Activated T-cell treated with anti-CD3 and anti-CD28 coated beads for 48 hours (primary cell): ENCODE measurements at regions not wholly inside any gene's neighbourhood (a gene's known extent, or its start where the extent isn't known, plus 50 kb on each side); places are given as distances from the start of the nearest gene placed in this dataset.
"Not testable (repeated sequence)": the region's sequence is repeated elsewhere in the genome, so short reads cannot be mapped to it uniquely, and the experiment has no call there.

Source experiments
- DNase-seq: peaks from one replicate; pipeline ENCODE4 v3.0.0-alpha.2; 2020; ENCODE audit warnings: low read depth

DNA sequence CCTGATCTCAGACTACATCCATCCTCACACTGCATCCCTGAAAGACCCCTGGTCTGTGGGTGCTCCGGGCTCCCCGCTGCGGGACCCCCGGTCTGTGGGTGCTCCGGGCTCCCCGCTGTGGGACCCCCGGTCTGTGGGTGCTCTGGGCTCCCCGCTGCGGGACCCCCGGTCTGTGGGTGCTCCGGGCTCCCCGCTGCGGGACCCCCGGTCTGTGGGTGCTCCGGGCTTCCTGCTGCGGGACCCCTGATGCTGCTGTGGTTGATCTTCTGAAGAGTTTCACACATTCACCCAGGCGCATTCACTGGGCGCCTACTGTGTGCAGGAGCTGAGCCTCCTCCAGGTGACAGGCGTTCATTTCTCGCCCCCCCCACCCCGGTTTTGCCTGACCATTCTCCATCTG is 162.7 kb upstream of the SALL3 start:
- DNase-seq, result no peak

DNA sequence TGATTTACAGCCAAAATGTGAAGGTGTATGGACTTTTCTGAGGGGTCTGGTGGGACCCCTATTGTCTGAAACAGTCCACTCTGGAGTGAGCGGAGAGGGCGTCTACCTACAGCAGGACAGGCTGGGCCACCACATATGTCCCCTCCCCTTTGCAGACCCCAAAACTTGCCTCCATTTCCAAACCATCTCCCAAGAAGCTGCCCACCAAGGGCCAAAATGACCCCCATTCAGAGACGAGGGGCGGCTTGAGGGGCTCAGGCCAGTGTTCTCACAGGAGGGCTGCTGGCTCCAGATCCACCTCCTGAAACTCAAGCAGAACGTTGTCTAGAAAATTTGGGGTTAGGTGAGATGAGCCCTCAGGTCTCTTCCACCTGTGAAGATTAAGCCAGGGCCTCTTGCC is 161.1 kb upstream of the SALL3 start:
- no peak for DNase-seq

DNA sequence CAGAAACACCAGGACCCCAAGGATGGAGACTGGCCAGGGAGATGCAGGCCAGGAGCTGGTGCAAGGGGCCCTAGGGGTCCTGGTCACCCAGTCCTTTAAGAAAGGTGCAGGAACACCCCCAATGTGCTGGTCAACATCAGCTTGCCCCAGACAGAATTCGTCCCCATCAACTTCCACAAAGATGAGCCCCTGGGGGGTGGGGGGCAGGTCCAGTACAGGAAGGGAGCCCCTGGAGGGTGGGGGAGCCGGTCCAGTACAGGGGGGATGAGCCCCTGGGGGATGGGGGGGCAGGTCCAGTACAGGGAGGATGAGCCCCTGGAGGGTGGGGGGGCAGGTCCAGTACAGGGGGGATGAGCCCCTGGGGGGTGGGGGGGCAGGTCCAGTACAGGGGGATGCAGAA is 160.7 kb upstream of the SALL3 start:
- DNase-seq, result no peak

DNA sequence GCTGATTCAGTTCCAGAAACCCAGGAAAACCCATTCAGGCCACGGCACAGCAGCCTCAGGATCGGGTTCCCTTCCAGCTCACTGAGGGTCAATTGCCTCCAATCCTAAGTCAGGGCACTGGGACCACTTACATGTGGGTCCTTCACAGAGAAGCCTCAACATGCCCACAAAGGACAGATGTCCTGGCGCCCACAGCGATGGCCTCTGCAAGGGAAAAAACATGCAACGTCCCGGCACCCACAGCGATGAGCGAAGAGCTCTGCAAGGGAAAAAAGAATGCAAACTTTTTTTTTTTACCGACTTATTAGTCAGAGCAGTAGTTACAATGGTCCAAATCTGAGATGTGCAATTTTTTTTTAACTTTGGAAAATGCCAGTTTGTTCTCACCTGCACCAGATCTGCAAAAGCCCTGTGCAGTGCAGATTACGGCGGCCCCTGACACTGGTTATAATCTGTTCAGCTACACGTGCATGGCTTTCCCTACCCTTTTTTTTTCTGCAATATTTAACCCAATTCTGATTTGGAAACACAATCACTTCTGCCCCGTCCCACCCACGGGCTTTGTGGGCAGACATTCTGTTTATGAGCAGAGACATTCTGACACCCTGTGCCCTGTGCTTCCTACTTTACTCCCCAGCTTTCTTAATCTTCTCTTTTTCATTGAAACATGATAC is 159.3 kb upstream of the SALL3 start:
- no peak for DNase-seq

DNA sequence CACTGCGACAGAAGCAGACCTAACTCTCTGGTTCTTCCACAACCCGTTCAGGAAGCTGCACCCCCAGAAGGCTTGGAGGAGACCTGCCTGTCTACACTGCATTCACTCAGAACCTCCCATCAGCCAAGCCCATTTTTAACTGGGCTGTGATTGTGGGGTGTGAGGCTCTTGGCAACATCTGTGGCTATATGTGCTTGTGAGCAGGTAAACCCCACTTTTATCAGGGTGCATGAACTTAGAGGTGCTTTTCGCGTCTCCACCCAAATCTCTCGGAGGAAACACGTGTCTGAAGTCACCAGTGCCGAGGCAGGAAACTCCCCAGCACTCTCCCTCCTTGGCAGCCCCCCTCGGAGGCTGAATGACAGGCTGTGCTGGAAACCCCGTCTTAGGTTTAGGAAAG is 158.2 kb upstream of the SALL3 start:
- DNase-seq, result no peak

DNA sequence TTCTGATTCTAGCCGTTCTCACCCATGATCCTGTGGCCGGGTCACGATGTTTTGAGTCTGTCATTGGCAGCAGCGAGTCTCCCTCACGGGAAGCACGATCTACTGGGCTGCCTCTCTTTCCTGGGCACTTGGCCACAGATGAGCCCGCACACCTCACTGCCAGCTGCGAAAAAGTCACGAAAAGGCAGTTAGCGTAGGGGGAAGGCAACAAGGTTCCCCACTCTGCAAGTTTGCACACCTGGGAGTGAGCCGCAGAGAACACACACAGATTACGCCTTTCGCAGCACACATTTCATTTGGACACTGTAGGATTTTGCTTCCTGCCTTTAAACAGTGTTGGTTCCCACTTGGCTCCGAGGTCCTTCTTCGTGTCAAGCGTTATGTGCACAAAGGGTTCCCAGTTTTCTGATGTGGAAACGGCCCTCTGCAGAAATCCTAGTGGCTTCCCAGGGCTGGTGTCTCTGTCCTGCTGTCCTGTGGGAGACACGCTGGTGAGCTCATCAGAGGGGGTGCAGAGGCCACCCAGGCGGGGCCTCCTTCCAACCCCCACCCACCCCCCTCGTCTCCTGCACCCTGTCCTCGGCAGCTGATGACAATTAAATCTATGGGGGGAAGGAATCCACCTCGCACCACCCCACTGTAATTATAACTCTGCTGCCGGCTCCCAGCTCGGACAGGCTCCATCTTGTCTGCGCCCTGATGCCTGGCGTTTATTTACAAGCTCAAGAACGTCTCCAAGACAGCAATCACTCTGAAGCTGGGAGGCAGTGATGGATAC is 157.3 kb upstream of the SALL3 start:
- no peak for DNase-seq

DNA sequence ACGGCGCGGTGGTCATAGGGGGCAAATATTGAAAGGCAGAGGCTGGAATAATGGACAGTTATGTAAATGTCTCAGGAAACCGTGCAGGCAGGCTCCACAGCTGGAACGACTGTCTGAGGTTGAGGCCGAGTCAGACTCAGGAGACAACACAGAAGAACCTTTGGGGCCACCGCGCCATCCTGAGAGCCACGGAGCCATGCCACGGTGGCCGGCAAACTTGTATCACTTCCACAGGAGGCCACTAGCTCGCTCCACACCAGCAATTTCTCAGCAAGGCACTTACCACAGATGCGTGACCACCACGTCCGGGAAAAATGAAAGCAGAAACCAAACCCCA is 156.7 kb upstream of the SALL3 start:
- DNase-seq, result no peak

DNA sequence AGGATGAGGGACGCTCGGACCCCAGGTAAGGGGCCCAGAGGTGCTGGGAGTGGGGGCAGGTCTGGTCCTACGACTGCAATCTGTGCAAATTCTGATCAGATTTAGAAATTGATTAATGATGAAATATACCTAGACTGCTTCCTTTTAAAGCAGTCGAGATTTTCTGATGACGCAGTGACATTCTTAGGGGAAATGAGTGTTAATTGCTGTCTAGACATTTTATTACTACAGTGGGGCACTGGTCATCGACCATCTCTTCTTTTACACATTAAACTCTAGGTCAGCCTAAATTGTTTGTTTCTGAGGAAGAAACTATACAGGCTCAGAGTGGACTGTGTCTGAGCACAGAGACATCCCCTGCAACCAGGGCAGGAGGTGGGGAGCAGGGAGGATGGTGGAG is 154.4 kb upstream of the SALL3 start:
- DNase-seq, result no peak

DNA sequence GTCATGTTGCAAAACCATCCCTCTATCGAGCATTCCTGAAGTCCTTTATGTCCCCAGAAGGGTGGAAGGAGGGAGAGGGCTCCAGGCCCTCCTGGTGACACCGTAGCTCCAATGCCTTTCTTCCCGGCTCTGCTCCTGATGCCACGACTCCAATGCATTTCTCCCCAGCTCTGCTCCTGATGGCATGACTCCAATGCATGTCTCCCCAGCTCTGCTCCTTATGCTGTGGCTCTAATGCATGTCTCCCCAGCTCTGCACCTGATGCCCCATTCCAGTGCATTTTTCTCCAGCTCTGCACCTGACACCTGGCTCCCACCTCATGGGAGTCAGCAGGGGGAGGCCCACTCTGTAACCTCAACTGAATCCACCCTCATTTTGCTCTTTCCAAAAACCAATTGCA is 153.0 kb upstream of the SALL3 start:
- DNase-seq, result no peak

DNA sequence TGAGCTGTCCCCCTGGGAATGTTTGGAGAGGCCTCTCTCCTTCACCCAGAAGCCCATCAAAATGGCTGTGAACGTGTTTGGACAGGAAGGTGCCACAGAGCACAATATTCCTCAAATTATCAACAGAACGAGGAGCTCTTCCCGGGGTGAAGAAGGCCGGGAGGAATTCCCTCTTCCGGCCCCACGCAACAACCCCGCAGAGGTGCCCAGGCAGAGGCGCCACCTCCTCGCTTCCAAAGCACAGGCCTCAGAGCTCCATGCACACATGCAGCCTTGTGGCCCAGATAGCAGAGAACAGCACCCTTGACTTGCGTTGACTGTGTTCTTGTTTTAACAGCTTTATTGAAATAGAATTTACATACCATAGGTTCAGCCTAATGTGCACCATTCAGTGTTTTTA is 152.5 kb upstream of the SALL3 start:
- DNase-seq, result no peak

DNA sequence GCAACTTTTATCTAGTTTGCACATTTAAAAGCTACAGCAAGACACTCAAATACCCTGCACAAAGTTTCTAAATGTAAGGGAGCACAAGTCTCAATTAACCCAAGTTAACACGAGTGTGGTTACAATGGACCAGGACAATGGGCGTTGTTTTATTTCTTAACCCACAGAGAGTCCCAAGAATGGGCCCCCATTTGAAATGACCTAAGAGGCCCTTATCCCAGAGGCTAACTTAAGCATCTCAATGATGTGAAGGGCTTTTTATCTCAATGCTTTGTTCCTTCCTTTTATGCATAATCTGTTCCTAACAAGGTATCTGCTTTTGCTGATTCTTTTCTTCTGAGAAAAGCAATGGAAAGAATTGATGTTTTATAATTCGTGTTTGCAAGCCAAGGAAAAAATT is 151.5 kb upstream of the SALL3 start:
- no peak for DNase-seq

DNA sequence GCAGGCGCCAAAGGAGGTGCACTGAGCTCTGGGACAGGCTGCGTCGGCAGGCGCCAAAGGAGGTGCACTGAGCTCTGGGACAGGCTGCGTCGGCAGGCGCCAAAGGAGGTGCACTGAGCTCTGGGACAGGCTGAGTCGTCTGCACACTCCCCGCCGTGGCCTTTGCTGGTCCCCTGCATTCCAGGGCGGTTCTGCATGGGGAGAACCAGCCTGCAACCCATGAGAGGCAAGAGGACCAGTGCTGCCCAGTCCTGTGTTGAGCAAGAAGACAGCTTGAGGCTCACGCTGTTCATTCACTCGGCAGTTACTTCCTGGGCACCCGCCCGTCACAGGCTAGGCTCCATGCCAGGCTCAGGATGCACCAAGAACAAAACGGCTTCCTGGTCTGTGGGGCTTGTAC is 150.6 kb upstream of the SALL3 start:
- DNase-seq, result not testable (repeated sequence)

DNA sequence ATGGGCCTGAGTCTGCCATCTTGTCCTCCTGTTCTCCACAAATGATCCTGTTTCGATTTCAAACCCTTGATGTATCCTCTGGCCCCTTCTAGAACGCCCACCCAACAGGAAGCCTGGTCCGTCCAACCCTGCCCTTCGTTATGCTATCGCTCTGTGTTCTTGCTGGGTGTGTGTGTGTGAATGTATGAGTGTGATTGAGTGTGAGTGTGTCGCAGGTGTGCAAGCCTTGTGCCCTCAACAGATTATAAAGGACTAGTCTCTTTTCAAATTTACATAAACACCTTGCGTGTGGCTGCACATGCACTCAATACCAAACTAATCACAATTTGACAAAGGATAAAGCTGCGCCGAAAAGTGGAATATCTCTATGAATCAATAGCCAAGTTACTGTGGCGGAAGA is 149.5 kb upstream of the SALL3 start:
- no peak for DNase-seq

DNA sequence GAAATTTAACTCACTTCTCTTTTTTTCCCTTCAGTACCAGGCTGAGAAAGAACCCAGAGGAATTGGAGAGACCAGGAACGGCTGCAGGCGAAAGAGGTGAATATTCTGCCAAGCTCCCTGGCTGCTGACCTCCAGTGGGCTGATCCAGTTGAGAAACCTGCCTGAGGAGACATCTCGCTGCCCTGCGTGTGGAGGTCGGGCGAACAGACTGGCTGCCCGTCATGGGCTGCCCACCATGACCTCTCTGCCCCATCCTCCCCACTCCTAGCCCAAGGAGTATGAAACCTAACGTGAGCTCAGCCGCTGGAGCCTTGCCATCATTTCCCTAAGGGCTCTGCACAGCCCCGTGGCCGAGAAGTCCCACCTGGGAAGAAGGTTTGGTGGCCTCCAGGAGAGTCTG is 148.8 kb upstream of the SALL3 start:
- no peak for DNase-seq

DNA sequence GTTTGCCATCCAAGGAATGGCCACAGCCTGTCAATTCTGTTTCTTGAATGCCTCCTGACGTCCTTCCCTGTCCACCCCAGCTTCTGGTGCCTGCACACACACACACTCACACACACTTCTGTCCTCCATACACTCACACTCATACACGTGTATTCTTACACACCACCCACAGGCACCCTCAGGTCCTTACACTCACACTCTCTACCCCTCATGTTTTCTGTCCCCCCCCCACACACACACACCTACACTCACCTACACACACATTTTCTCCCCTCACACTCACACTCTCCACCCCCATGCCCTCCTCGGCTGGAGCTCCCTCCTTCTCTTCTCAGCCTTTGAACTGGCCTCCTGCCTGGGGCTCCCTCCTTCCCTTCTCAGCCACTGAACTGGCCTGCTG is 148.0 kb upstream of the SALL3 start:
- DNase-seq, result no peak

DNA sequence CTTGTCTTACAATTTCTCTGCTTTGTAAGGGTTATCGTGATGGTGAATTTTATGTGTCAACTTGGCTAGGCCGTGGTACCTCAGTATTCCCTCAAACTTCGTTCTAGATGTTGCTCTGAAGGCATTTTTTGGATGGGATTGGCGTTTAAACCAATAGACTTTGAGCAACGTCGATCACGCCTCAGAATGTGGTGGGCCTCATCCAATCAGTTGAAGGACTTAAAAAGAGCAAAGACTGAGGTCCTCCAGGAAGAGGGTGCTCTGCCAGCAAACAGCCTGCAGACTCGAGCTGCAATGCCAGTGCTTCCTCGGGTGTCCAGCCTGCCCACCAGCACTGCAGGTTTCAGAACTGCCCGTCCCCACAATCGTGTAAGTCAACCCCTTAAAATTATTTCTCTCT is 145.8 kb upstream of the SALL3 start:
- no peak for DNase-seq

DNA sequence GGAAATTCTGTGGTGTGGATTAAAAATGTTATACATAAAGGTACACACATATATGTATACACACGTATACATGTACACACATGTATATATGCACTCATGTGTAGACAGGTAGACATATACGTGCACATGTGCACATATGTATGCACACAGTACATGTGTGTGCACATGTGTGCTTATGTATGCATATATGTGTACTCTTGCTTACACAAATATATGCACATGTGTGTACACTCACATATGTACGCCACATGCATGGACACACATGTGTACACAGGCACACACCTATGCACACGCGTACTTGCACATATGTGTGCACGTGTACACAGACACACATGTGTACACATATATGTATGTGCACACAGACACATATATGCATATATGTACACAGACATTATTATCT is 142.8 kb upstream of the SALL3 start:
- DNase-seq, result no peak

DNA sequence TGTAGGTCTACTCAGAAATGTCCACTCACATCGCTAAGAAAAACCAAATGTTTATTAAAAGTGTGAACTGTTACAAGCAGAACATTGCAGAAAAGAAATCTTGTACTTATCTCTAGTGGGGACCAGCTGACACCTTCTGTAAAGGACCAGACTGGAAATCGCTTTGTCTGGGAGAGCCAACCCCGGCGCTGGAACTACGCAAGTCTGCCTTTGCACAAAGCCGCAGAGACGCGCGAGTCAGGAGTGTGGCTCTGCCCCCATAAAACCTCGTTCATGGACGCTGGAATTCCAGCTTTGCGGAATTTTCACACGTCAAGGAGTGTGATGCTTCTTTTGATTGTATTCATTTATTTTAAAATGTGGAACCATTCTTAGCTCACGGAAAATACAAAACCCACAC is 141.9 kb upstream of the SALL3 start:
- no peak for DNase-seq

DNA sequence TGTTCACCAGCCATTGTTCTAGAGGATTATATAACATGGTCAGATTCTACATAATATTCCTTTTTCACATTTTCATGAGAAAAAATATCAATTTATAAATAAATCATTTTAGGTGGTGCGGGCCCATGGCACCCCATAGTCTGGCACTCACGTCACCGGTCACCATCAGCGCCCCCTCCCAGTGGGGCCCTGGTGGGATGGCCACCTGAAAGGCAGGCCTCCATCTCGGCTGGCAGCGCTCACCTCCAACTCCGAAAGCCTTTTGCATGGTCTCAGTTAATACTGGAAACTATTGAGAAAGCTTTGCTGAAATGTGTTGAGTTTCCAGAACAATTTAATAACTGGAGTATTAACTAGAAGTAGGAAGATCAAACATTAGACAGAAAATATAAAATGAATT is 141.4 kb upstream of the SALL3 start:
- no peak for DNase-seq

DNA sequence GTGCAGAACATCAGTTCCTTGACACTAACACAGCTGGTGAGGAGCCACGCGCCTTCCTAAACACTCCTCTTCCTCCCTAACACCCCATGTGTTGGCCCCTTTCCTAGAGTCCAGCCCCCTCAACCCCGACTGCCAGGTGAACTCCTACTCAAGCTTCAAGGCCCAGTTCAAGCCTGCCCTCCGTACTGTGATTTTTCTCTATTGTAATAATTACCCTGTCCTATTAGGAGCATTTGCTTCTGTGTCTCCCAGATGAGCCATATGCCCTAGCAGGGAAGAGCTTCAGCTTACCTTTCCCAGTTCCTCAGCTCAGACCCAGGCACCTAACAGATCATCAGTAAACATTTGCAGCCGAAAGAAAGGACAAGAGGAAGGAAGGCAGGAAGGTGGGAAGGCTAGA is 130.6 kb upstream of the SALL3 start:
- no peak for DNase-seq

DNA sequence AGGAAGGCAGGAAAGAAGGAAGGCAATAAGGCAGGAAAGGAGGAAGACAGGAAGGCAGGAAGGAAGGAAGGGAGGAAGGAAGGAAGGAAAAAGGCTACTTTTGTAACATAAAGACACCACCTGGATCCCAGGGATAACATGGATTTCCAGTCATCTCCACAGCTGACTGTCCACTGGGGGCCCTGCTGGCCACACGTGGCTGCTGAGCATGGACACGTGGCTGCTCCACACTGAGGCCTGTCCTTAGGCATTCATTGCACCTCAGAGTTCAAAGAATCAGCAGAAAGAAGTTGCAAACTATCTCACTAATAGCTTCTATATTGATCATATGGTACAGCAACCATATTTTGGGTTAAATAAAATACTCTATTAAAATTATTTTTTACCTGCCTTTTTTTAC is 130.2 kb upstream of the SALL3 start:
- DNase-seq, result no peak

DNA sequence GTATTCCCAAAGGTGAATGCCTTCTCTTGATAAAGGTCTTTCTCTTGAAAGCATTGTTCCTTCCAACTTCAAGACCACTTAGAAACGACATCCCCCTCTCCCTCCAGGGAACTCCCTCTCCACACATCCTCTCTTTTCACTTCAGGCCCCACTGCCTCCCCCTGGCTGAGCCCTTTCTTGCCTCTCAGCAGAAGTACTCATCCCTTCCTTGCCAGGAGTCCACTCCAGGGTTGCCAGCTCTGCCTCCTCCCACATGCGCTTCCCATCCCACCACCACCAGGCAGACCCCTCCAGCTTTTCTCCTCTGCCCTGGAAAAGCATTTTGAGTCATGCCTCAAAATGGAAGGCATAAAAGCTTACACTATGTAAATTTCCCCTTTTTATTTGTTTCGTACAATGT is 126.3 kb upstream of the SALL3 start:
- DNase-seq, result no peak

DNA sequence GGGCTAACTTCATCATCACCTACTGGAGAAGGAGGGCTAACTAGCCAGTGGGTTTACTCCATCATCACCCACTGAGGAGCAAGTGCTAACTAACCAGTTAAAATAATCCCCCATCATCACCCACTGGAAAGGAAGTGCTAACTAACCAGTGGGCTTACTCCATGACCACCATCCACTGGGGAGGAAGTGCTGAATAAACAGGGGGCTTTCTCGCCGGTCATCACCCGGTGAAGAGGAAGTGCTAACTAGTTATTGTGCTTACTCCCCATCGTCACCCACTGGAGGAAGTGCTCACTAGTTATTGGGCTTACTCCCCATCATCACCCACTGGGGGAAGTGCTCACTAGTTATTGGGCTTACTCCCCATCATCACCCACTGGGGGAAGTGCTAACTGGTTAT is 124.4 kb upstream of the SALL3 start:
- no peak for DNase-seq

DNA sequence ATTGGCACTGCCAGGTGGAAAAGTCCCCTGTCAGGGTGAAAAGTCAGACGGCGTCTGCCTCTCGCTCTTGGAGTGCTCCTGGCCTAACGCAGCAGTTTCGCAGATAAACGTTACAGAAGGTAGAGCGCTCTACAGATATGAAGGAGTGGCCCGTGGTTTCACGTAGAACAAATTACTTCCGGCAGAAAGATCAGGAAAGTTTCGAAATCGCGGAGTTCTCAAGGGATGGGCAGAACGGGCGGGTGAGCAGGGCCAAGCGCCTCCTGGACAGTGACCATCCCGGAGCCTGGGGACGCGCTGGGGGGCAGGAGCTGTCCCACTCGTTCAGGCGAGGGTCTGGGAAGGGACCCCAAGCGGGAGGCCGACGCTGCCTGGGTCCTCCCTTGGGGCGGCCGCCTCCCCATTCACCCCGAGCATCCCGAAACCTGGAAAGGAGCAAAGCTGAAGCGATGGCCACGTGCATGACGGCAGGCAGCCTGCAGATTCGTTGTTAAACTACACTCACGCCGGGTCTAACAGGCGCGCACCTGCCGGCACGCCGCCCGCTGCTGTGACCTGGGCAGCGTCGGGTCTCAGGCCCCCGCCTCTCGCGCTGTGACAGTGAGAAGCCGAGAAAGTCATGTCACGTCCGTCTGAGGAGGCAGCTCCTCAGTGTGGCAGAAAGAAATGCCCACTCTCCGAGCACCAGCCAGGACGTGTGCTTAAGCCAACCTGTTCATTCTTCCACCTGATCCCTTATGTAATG is 122.9 kb upstream of the SALL3 start:
- no peak for DNase-seq
